Ureter (tissue), 1 donor: ENCODE measurements at regions not wholly inside any gene's neighbourhood (a gene's known extent, or its start where the extent isn't known, plus 50 kb on each side); places are given as distances from the start of the nearest gene placed in this dataset.
"Not testable (repeated sequence)": the region's sequence is repeated elsewhere in the genome, so short reads cannot be mapped to it uniquely, and the experiment has no call there.

Experiments
- DNase-seq: peaks from one replicate; pipeline ENCODE4 v3.0.0-alpha.2; 2020; ENCODE audit warnings: low spot score
- donor health status: DM: yes; HTN: yes; CAD: no.

DNA sequence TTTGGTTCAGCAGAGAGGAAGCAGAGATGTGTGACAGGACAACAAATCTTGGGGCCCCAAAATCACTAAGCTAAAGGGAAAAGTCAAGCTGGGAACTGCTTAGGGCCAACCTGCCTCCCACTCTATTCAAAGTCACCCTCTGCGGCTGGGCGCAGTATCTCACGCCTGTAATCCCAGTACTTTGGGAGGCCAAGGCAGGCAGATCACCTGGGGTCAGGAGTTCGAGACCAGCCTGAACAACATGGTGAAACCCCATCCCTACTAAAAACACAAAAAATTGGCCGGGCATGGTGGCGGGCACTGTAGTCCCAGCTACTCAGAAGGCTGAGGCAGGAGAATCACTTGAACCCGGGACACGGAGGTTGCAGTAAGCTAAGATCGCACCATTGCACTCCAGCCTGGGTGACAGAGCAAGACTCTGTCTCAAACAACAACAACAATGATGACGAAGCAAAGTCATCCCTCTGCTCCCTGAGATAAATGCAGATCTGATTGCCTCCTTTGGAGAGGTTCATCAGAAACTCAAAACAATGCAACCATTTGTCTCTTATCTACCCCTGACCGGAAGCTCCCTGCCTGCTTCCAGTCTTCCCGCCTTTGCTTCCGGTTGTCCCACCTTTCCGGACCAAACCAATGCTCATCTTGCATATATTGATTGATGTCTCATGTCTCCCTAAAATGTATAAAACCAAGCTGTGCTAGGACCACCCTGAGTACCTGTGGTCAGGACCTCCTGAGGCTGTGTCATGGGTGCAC lies 136.4 kb upstream of the AFDN start:
- DNase-seq, result not testable (repeated sequence)

DNA sequence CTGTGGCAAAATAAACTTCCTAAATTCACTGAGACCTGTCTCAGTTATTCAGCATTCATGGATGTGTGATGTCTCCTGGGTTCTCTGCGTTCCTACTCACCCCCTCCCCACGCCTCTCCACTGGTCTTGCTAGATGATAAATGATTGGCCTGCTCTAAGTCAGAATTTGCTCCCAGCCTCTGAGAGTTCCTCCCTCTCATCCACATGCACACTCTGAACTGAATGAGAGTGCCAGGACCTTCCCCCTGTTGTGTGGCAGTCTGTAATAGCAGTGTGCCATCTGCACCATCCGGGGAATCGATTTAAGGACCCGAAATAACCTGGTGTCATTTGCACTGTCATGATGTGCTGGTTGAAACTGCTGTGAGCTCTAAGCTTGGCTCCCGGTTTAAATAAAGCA lies 135.8 kb upstream of the AFDN start:
- DNase-seq, result no peak

GRCh38 chr6:167691533-167692312 lies 135.0 kb upstream of the AFDN start:
- DNase-seq, result no peak

- DNase-seq, result not testable (repeated sequence)
These were observed 133.2 kb upstream of the AFDN start for GRCh38 chr6:167693478-167693877.

DNA sequence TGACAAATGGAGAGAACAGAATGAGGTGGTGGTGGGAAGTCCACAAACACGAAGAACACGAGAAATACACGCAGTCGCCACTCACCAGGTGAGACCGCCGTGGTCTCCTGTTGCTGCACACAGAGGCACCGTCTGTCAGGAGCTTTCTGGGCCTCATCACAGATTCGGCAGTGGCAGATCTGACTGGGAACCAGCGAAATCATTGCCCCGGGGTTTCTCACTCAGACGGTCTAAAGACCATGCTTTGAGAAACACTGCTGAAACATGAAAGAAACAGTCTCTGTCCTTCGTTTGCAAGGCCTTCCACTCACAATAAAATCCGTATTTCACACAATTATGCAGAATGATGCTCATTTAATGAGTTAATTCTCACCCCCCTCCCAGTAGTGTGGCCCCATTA lies 130.9 kb upstream of the AFDN start:
- no peak for DNase-seq

DNA sequence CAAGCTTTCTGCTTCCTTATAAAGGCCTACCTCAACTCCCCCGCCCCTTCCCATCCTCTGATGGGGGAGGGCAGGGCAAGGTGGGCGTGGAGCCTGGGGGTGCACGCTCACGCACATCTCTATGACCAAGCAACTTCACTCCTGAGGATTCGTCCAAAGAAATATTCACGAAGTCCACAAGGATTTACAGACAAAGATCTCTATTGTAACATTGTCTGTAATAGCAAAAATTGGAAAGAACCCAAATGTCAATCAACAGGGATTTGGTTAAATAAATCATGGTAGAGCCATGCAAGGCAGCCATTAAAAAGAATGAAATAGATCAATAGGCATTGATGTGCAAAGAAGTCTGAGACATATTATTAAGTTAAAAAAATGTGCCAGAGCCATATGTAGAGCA lies 130.4 kb upstream of the AFDN start:
- DNase-seq, result no peak

GRCh38 chr6:167697316-167697715 lies 129.4 kb upstream of the AFDN start:
- no peak for DNase-seq

DNA sequence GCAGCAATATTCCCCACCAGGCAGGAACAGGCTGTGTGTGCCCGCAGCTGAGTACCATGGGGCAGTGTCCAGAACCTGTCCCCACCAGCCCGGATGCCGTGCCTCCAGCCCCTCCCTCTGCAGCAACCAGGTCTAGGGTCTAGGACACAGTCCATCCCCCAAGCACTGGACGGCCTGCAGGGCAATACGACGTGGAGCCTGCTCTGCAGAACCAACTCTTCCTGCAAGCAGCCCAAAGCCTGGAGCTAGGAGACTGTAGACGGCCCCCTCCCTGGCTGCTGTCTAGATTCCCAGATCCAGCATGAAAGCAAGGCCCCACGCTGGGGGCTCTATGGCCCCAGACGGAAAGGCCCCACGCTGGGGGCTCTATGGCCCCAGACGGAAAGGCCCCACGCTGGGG lies 128.2 kb upstream of the AFDN start:
- no peak for DNase-seq

GRCh38 chr6:167699141-167699931 lies 127.4 kb upstream of the AFDN start:
- peak; percentile 76 for DNase-seq

- DNase-seq, result no peak
These were observed 126.5 kb upstream of the AFDN start for GRCh38 chr6:167700199-167700598.

GRCh38 chr6:167701010-167701409 lies 125.7 kb upstream of the AFDN start:
- DNase-seq, result no peak

DNA sequence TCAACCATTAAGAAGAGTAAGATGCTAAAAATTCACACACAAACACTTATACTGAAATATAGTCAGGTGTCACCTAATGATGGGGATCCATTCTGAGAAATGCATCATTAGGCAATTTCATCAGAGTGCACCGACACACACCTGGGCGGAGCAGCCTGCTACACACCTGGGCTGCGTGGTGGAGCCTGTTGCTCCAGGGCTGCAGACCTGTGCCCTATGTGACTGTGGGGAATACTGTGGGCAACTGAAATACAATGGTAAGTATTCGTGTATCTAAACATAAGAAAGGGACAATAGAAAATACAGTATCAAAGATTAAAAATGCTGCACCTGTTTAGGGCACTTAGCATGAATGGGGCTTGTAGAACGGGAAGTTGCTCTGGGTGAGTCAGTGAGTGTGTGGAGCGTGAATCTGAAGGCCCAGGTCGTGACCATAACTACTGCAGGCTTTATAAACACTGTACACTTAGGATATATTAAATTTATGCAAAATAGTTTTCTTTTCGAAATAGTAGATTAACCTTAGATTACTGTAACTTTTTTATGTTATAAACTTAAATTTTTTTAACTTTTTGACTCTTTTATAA lies 124.4 kb upstream of the AFDN start:
- DNase-seq, result no peak

DNA sequence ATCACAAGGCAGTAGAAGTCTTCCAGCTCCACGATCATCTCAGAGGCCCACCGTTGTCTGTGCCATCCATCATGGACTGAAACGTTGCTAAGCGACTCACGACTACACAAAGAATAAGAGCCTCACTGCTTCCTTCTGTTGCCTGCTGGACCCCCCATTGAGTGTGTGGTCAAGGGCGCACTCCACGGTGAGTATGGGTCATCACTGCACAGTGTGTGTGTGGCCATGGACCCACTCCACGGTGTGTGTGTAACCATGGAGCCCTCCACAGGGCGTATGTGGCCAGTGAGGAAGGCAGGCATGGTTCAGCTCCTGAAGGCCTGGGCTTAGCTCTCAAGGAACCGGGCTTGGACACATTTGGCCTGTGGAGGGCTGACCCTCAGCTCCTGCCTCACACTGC lies 123.4 kb upstream of the AFDN start:
- no peak for DNase-seq

- DNase-seq, result no peak
These were observed 122.9 kb upstream of the AFDN start for GRCh38 chr6:167703781-167704180.

DNA sequence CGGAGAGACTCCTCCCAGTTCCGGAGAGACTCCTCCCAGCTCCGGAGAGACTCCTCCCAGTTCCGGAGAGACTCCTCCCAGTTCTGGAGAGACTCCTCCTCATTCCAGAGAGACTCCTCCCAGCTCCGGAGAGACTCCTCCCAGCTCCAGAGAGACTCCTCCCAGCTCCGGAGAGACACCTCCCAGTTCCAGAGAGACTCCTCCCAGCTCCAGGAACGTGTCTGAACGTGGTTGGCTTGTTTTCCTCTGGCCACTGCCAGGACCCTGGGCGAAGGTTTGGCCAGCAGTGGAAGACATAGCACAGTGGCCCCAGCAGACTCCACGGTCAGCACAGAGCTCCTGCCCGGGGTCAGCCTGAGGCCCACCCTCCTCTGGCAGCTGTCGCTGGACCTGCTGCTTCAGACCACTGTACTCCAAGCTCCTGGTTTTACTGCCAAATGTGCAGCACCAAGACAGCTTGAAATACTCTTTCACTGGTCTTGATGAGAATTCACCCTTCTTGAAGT lies 122.3 kb upstream of the AFDN start:
- DNase-seq, result no peak

GRCh38 chr6:167705211-167705750 lies 121.4 kb upstream of the AFDN start:
- DNase-seq, result no peak

GRCh38 chr6:167706313-167707109 lies 120.2 kb upstream of the AFDN start:
- DNase-seq, result no peak

- DNase-seq, result no peak
These were observed 118.8 kb upstream of the AFDN start for GRCh38 chr6:167707686-167708500.

DNA sequence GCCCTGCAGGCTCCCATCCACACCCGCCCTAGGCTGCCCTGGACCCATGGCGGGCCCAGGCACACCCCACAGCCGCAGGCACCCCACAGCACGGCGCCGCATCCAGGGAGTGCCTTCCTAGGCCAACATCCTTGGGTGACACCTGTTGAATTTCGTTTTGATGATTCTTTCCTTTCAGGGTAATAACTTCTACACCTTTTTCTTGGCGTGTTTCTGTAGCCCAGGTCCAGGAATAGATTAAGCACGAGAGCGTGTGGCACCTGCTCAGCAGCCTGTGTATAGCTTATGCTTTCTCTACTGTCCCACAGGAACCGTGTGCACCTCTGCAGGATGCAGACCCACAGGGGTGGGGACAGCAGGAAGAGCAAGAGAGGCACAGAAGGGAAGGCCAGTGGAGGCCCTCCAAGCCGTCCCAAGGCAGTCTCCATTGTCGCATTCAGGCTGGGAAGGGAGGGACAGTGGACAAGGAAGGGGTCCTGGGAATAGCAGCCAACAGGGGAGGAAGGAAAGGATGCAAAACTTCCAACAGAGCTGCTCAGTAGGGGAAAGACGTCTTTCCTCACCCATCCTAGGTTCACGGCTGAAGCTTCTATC lies 118.1 kb upstream of the AFDN start:
- DNase-seq, result no peak

DNA sequence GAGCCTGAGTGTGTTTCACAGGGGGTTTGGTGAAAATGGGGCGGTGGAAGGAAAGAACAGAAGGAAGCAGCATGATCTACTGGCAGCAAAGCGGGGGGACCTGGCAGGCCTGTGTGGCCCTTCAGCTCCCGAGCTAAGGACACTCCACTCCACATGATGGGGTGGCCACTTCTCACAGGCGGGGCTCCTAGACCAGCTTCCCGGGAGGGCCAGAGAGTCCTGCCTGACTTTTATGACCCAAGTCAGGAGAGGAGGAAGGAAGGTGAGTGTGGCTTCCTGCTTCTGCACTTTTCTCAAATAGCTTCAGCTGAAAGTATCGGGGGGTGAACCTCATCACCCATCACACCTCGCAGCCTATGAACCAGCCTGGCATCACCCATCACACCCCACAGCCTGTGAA lies 117.5 kb upstream of the AFDN start:
- no peak for DNase-seq
